ENCODE measurements at regions not wholly inside any gene's neighbourhood (a gene's known extent, or its start where the extent isn't known, plus 50 kb on each side); places are given as distances from the start of the nearest gene placed in this dataset.

- TF ChIP-seq CTCF (conservative IDR thresholded peaks at IDR 0.05; ENCODE audit: low read length), result no peak
- no peak for TF ChIP-seq EZH2phosphoT487 (IDR thresholded peaks at IDR 0.05; ENCODE audit: borderline replicate concordance)
Observed at GRCh38 chr22:48197189-48197690, 1434.8 kb downstream of the TBC1D22A start.
